ENCODE measurements at regions not wholly inside any gene's neighbourhood (a gene's known extent, or its start where the extent isn't known, plus 50 kb on each side); places are given as distances from the start of the nearest gene placed in this dataset.

DNA sequence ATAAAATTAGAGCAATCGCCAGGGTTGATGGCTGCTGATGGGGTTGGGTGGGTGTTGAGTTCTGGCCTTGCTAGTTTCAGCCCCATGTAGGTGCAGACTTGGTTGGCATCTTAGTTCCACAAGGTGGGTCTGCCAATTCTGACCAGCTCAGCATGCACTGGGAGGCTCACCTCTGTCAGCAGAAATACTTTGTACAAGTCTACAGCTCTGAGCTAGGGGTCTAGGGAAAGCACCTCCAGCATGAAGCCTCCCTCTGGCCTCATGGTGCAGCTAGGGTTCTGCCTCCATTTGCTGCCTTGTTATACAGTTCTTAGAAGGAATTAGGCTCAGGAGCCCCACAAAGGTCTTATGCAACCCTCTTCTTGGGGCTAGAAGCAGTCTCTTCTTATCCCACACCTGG is 278.9 kb upstream of the HDAC4 start:
- intact Hi-C loops (cut with DNase I; ENCODE audit: low total_unique reads): no loop called here
- WGBS, 5 donors: 84 to 100% (median 90%) methylated on average over 1 of the region's 1 CpG
- Histone ChIP-seq H3K36me3 (no peaks in the 10 kb centered on the region), H3K4me3 (no peak overlapping the region), H3K9me3 (peaks cover 0 to 14% (median 11%) of the 10 kb centered on the region in 4 donors), H3K27ac (no peak overlapping the region), H3K4me1 (no peaks in the 10 kb centered on the region), H3K27me3 (peaks cover 0 to 48% (median 6%) of the 10 kb centered on the region in 3 donors)
- no peak for TF ChIP-seq EP300 (IDR thresholded peaks at IDR 0.05)
- TF ChIP-seq, protein P1, sequence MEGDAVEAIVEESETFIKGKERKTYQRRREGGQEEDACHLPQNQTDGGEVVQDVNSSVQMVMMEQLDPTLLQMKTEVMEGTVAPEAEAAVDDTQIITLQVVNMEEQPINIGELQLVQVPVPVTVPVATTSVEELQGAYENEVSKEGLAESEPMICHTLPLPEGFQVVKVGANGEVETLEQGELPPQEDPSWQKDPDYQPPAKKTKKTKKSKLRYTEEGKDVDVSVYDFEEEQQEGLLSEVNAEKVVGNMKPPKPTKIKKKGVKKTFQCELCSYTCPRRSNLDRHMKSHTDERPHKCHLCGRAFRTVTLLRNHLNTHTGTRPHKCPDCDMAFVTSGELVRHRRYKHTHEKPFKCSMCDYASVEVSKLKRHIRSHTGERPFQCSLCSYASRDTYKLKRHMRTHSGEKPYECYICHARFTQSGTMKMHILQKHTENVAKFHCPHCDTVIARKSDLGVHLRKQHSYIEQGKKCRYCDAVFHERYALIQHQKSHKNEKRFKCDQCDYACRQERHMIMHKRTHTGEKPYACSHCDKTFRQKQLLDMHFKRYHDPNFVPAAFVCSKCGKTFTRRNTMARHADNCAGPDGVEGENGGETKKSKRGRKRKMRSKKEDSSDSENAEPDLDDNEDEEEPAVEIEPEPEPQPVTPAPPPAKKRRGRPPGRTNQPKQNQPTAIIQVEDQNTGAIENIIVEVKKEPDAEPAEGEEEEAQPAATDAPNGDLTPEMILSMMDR (IDR thresholded peaks at IDR 0.05): no peak
- no peak for TF ChIP-seq POLR2A (IDR thresholded peaks at IDR 0.05)
- no peak for TF ChIP-seq POLR2AphosphoS5 (IDR thresholded peaks at IDR 0.05)
- no peak for DNase-seq

DNA sequence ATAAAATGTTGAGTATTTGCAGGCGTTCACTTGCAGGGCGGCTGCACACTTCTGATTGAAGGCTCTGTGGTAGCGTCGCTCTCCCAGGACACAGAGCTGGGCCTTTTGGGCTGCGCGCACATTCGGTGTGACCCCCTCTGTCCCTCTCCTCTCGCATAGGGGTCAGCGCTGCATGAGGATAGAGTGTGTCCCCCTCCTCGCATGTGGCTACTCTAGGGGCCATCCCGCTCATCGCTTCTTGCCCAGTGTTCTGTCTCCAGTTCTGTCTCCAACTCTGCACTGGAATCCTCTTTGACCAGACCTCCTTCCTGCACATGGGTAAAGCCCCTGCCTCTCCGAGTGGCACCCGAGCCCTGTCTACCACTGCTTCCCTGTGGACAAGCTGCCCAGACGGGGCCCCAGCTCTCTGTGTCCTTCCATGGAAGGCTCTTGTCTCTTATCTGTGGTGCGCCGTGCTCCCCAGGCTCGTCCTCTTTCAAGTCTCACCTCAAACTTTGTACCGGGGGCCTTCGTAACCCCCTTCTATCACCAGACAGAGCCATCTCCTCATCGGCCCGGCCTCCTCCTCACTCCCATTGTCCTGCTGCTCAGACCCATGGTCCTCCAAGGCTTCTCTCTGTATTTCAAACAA is 278.0 kb upstream of the HDAC4 start:
- WGBS, 5 donors: 89 to 93% (median 89%) methylated on average over 22 of the region's 22 CpGs
- H3K4me1 ChIP-seq: no peaks in the 10 kb centered on the region
- TF ChIP-seq POLR2AphosphoS5 (IDR thresholded peaks at IDR 0.05) (no peak), EP300 (IDR thresholded peaks at IDR 0.05) (no peak), POLR2A (IDR thresholded peaks at IDR 0.05) (no peak)
- TF ChIP-seq, protein P1 (IDR thresholded peaks at IDR 0.05): no peak
- no peak overlapping the region for H3K27ac ChIP-seq
- no peak overlapping the region for H3K4me3 ChIP-seq
- DNase-seq: no peak
- peaks cover 0 to 39% (median under 1%) of the 10 kb centered on the region in 3 donors for H3K27me3 ChIP-seq
- intact Hi-C loops (cut with DNase I; ENCODE audit: low total_unique reads): no loop called here
- peaks cover 0 to 14% (median 11%) of the 10 kb centered on the region in 4 donors for H3K9me3 ChIP-seq
- no peaks in the 10 kb centered on the region for H3K36me3 ChIP-seq

DNA sequence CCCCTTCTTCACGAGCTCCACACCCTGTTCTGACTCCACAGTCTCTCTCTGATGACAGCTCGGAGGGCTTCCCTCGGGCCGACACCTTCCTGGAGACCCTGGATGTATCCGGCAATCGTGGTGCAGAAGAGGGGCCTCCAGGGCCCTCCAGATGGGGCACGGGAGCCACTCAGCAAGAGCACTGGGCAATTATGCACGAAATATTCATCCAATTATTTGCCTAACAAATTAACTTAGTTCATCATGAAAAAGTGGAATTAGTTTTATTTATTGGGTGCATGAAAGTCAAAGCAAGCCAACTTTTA is 277.3 kb upstream of the HDAC4 start:
- intact Hi-C loops (cut with DNase I; ENCODE audit: low total_unique reads): no loop called here
- H3K27me3 ChIP-seq: peaks cover 0 to 33% (median 0%) of the 10 kb centered on the region in 3 donors
- TF ChIP-seq, protein P1 (IDR thresholded peaks at IDR 0.05): no peak
- TF ChIP-seq POLR2AphosphoS5 (IDR thresholded peaks at IDR 0.05): no peak
- TF ChIP-seq POLR2A (IDR thresholded peaks at IDR 0.05): no peak
- TF ChIP-seq EP300 (IDR thresholded peaks at IDR 0.05): no peak
- no peaks in the 10 kb centered on the region for H3K36me3 ChIP-seq
- WGBS, 5 donors: 73 to 84% (median 81%) methylated on average over 8 of the region's 8 CpGs
- H3K9me3 ChIP-seq: peaks cover 0 to 12% (median 10%) of the 10 kb centered on the region in 4 donors
- H3K4me1 ChIP-seq: no peaks in the 10 kb centered on the region
- no peak overlapping the region for H3K4me3 ChIP-seq
- no peak for DNase-seq
- no peak overlapping the region for H3K27ac ChIP-seq

DNA sequence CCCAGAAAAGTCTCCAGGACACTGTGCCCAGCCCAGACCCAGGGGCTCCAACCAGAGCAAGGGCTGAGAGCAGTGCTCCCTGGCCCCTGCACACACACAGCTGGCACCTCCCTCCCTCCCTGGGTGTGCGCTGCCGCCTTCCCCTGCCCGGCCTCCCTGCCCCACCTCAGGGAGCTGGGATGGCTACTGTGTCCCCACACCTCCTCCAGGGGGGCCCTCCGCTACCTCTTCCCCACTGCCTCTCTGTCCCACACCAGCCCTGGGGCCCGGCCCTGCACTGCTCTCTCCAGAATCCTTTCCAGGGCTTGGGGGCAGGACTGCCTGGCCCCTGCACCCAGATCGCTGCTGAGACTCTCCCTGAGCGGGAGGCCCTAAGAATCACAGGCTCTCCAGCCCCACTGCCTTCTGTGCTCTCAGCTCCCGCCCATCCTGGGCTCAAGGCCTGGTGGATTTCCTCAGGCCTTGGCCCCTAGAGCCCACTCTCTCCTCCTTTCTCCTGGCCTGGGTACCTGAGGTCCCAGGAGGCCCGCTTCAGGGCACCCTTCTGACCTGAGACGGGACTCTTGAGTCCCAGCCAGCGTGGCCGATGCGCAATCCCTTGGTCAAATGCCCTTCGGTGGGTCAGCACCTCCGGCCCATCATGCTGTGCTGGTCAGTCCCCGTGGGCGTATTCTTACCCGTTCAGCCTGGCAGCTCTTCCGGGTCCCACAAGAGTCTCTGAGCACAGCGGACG is 276.8 kb upstream of the HDAC4 start:
- no peak for DNase-seq

More for the DNA sequence above, 276.8 kb upstream of the HDAC4 start:
- 87 to 95% (median 89%) methylated on average over 16 to 21 of the region's 21 CpGs for WGBS, 5 donors
- peaks cover 0 to 7% (median 5%) of the 10 kb centered on the region in 4 donors for H3K9me3 ChIP-seq
- intact Hi-C loops (cut with DNase I; ENCODE audit: low total_unique reads): no loop called here
- H3K27ac ChIP-seq: no peak overlapping the region
- H3K4me3 ChIP-seq: no peak overlapping the region
- H3K36me3 ChIP-seq: no peaks in the 10 kb centered on the region
- H3K4me1 ChIP-seq: no peaks in the 10 kb centered on the region
- peaks cover 0 to 29% (median 0%) of the 10 kb centered on the region in 3 donors for H3K27me3 ChIP-seq
- TF ChIP-seq EP300 (IDR thresholded peaks at IDR 0.05) (no peak), POLR2AphosphoS5 (IDR thresholded peaks at IDR 0.05) (no peak), POLR2A (IDR thresholded peaks at IDR 0.05) (no peak)
- TF ChIP-seq, protein P1 (IDR thresholded peaks at IDR 0.05): no peak

All from stomach (tissue), 8 donors.